ENCODE measurements at regions not wholly inside any gene's neighbourhood (a gene's known extent, or its start where the extent isn't known, plus 50 kb on each side); places are given as distances from the start of the nearest gene placed in this dataset.
A peak's percentile ranks its signal among the peaks of the same experiment; 100 is the strongest.

DNA sequence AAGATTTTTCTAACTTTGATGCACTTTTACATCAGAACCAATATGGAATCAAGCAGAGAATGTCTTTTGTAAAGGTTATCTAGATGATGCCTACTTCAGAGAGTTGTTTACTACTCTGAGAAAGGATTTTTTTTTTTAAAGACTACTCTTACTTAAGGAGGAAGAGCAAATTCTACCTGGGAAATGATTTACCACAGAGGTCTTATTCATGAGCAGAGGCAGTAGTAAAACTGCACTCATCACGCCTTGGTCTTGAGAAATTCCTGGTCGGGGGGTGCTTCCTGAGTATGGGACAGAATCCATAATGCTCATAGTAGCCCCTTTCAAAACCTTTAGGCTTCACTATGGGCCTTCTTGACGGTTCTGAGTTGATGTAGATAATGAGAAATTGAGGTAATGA, 241.8 kb upstream of the PREP start:
- H3K36me3 ChIP-seq (ENCODE audit: insufficient read depth), result no peaks in the 10 kb centered on the region
- H3K27ac ChIP-seq (ENCODE audit: low read depth), result no peak overlapping the region
- Mint-ChIP-seq H3K4me1 (peaks cover 4% of the 10 kb centered on the region; the same call in 2 of the 3 replicates), H3K27me3 (ENCODE audit: insufficient read depth, low read depth, poor library complexity) (no peaks in the 10 kb centered on the region), H3K9me3 (peaks cover 4% of the 10 kb centered on the region; the same call in 1 of the 3 replicates), H3K36me3 (ENCODE audit: low read depth) (no peaks in the 10 kb centered on the region), H3K27ac (no peak overlapping the region), H3K4me3 (no peak overlapping the region)
- no peak overlapping the region for H3K4me2 ChIP-seq
- TF ChIP-seq ZNF114 (CRISPR knock-in tag; IDR thresholded peaks at IDR 0.05) (no peak), ZNF331 (CRISPR knock-in tag; IDR thresholded peaks at IDR 0.05; ENCODE audit: low read depth) (no peak), POLR2AphosphoS5 (IDR thresholded peaks at IDR 0.05; ENCODE audit: low read depth) (no peak), STAT1 (IDR thresholded peaks at IDR 0.05; ENCODE audit: unreplicated experiment) (no peak), CREB1 (CRISPR knock-in tag; IDR thresholded peaks at IDR 0.05; ENCODE audit: low read depth) (no peak)
- no peaks in the 10 kb centered on the region for H3K79me2 ChIP-seq (replicated peaks; ENCODE audit: insufficient read depth)
- no peak overlapping the region for H2AFZ ChIP-seq
- H3K27me3 ChIP-seq (ENCODE audit: insufficient read depth), result no peaks in the 10 kb centered on the region
- ATAC-seq, result no peak
- H3F3A ChIP-seq (replicated peaks; ENCODE audit: low read depth), result no peaks in the 10 kb centered on the region
- DNase-seq (ENCODE audit: low spot score), result no peak
- no peak overlapping the region for H3K4me3 ChIP-seq
- H4K20me1 ChIP-seq (replicated peaks; ENCODE audit: insufficient read depth), result no peaks in the 10 kb centered on the region
- no peaks in the 10 kb centered on the region for H3K4me1 ChIP-seq (ENCODE audit: insufficient read depth)
- no peaks in the 10 kb centered on the region for H3K9me2 ChIP-seq (ENCODE audit: insufficient read depth)

- H3K27me3 ChIP-seq (ENCODE audit: insufficient read depth), result no peaks in the 10 kb centered on the region
- Mint-ChIP-seq H3K27me3 (ENCODE audit: insufficient read depth, low read depth, poor library complexity) (no peaks in the 10 kb centered on the region), H3K36me3 (ENCODE audit: low read depth) (no peaks in the 10 kb centered on the region), H3K4me3 (no peak overlapping the region), H3K27ac (no peak overlapping the region), H3K9me3 (peaks cover 4% of the 10 kb centered on the region; the same call in 1 of the 3 replicates), H3K4me1 (peaks cover 4% of the 10 kb centered on the region; the same call in 2 of the 3 replicates)
- H3K36me3 ChIP-seq (ENCODE audit: insufficient read depth), result no peaks in the 10 kb centered on the region
- H4K20me1 ChIP-seq (replicated peaks; ENCODE audit: insufficient read depth), result no peaks in the 10 kb centered on the region
- peaks cover 2% of the 10 kb centered on the region; the same call in 1 of the 2 replicates for H3K9me2 ChIP-seq (ENCODE audit: insufficient read depth)
- 0 out of 2 replicates have a peak overlapping the region, but pooled peaks have one; percentile 21 for H2AFZ ChIP-seq
- H3F3A ChIP-seq (replicated peaks; ENCODE audit: low read depth), result no peaks in the 10 kb centered on the region
- no peaks in the 10 kb centered on the region for H3K4me1 ChIP-seq (ENCODE audit: insufficient read depth)
- ATAC-seq (no peak), DNase-seq (ENCODE audit: low spot score) (peak; percentile 3)
- no peaks in the 10 kb centered on the region for H3K79me2 ChIP-seq (replicated peaks; ENCODE audit: insufficient read depth)
- TF ChIP-seq ZNF114 (CRISPR knock-in tag; IDR thresholded peaks at IDR 0.05) (no peak), CTCF (conservative IDR thresholded peaks at IDR 0.05; ENCODE audit: low read depth in 2 of 2) (peak; percentile 32 to 40), EZH2 (IDR thresholded peaks at IDR 0.05; ENCODE audit: low read depth, unreplicated experiment) (no peak), REST (IDR thresholded peaks at IDR 0.05; ENCODE audit: unreplicated experiment) (no peak), CREB1 (CRISPR knock-in tag; IDR thresholded peaks at IDR 0.05; ENCODE audit: low read depth) (no peak)
- H3K4me2 ChIP-seq, result no peak overlapping the region
- no peak overlapping the region for H3K27ac ChIP-seq (ENCODE audit: low read depth)
- no peak overlapping the region for H3K4me3 ChIP-seq
These were observed 241.2 kb upstream of the PREP start for GRCh38 chr6:105644073-105644489.
